ENCODE measurements at regions not wholly inside any gene's neighbourhood (a gene's known extent, or its start where the extent isn't known, plus 50 kb on each side); places are given as distances from the start of the nearest gene placed in this dataset.

GRCh38 chr7:108648989-108649388 is 79.3 kb downstream of the DNAJB9 start:
- CTCF ChIA-PET (ENCODE audit: low intra/inter-chr PET ratio, low total read pairs), result no interaction called here
- Histone ChIP-seq H3K4me1 (ENCODE audit: insufficient read depth, low read length) (no peaks in the 10 kb centered on the region; the same call in 1 of the 2 replicates), H3K27ac (ENCODE audit: extremely low read length, insufficient read depth, low read length) (no peak overlapping the region), H2AFZ (ENCODE audit: low read length) (no peak overlapping the region), H4K20me1 (ENCODE audit: insufficient read depth, low read length) (no peaks in the 10 kb centered on the region), H3K36me3 (replicated peaks in 1 of 2; ENCODE audit: control insufficient read depth in 1 of 2, insufficient read depth in 2 of 2, low read length in 2 of 2) (no peaks in the 10 kb centered on the region), H3K9ac (ENCODE audit: insufficient read depth, low read depth, low read length) (no peak overlapping the region), H3K4me2 (ENCODE audit: low read depth, low read length) (no peak overlapping the region), H3K4me3 (replicated peaks in 1 of 3; ENCODE audit: insufficient read depth in 1 of 3, low read depth in 2 of 3, low read length in 3 of 3) (no peak overlapping the region), H3K27me3 (ENCODE audit: control insufficient read depth in 1 of 2, insufficient read depth in 2 of 2, low read length in 2 of 2) (no peaks in the 10 kb centered on the region), H3K9me3 (ENCODE audit: low read length) (no peaks in the 10 kb centered on the region), H3K79me2 (ENCODE audit: insufficient read depth, low read length) (no peaks in the 10 kb centered on the region)
- in situ Hi-C loops (cut with HindIII; ENCODE audit: extremely low pct_ligation_motif_present, low pct_unique_long_range_greater_than_20kb), result no loop called here
- BruUV-seq (replicated peaks), result no TSS peak
- intact Hi-C loops (cut with micrococcal nuclease; ENCODE audit: unreplicated experiment), result no loop called here
- no peak for DNase-seq (ENCODE audit: low spot score)
- 33% methylated on average over 6 of the region's 6 CpGs for WGBS (ENCODE audit: low lambda C conversion rate)
- no peak for ATAC-seq
- TF ChIP-seq RXRB (CRISPR knock-in tag; IDR thresholded peaks at IDR 0.05; ENCODE audit: borderline replicate concordance) (no peak), ZNF761 (CRISPR knock-in tag; conservative IDR thresholded peaks at IDR 0.05) (no peak), SCMH1 (CRISPR knock-in tag; IDR thresholded peaks at IDR 0.05; ENCODE audit: borderline replicate concordance) (no peak), SRY (CRISPR knock-in tag; IDR thresholded peaks at IDR 0.05) (no peak), NFATC3 (CRISPR knock-in tag; IDR thresholded peaks at IDR 0.05) (no peak), FLYWCH1 (CRISPR knock-in tag; IDR thresholded peaks at IDR 0.05) (no peak), SMC3 (IDR thresholded peaks at IDR 0.05; ENCODE audit: low read length) (no peak), FOSL1 (CRISPR knock-in tag; IDR thresholded peaks at IDR 0.05; ENCODE audit: borderline replicate concordance) (no peak)
- TF ChIP-seq, protein P1, sequence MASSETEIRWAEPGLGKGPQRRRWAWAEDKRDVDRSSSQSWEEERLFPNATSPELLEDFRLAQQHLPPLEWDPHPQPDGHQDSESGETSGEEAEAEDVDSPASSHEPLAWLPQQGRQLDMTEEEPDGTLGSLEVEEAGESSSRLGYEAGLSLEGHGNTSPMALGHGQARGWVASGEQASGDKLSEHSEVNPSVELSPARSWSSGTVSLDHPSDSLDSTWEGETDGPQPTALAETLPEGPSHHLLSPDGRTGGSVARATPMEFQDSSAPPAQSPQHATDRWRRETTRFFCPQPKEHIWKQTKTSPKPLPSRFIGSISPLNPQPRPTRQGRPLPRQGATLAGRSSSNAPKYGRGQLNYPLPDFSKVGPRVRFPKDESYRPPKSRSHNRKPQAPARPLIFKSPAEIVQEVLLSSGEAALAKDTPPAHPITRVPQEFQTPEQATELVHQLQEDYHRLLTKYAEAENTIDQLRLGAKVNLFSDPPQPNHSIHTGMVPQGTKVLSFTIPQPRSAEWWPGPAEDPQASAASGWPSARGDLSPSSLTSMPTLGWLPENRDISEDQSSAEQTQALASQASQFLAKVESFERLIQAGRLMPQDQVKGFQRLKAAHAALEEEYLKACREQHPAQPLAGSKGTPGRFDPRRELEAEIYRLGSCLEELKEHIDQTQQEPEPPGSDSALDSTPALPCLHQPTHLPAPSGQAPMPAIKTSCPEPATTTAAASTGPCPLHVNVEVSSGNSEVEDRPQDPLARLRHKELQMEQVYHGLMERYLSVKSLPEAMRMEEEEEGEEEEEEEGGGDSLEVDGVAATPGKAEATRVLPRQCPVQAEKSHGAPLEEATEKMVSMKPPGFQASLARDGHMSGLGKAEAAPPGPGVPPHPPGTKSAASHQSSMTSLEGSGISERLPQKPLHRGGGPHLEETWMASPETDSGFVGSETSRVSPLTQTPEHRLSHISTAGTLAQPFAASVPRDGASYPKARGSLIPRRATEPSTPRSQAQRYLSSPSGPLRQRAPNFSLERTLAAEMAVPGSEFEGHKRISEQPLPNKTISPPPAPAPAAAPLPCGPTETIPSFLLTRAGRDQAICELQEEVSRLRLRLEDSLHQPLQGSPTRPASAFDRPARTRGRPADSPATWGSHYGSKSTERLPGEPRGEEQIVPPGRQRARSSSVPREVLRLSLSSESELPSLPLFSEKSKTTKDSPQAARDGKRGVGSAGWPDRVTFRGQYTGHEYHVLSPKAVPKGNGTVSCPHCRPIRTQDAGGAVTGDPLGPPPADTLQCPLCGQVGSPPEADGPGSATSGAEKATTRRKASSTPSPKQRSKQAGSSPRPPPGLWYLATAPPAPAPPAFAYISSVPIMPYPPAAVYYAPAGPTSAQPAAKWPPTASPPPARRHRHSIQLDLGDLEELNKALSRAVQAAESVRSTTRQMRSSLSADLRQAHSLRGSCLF (CRISPR knock-in tag; IDR thresholded peaks at IDR 0.05; ENCODE audit: borderline replicate concordance), result no peak
- TF ChIP-seq, protein P2, sequence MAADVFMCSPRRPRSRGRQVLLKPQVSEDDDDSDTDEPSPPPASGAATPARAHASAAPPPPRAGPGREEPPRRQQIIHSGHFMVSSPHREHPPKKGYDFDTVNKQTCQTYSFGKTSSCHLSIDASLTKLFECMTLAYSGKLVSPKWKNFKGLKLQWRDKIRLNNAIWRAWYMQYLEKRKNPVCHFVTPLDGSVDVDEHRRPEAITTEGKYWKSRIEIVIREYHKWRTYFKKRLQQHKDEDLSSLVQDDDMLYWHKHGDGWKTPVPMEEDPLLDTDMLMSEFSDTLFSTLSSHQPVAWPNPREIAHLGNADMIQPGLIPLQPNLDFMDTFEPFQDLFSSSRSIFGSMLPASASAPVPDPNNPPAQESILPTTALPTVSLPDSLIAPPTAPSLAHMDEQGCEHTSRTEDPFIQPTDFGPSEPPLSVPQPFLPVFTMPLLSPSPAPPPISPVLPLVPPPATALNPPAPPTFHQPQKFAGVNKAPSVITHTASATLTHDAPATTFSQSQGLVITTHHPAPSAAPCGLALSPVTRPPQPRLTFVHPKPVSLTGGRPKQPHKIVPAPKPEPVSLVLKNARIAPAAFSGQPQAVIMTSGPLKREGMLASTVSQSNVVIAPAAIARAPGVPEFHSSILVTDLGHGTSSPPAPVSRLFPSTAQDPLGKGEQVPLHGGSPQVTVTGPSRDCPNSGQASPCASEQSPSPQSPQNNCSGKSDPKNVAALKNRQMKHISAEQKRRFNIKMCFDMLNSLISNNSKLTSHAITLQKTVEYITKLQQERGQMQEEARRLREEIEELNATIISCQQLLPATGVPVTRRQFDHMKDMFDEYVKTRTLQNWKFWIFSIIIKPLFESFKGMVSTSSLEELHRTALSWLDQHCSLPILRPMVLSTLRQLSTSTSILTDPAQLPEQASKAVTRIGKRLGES (CRISPR knock-in tag; IDR thresholded peaks at IDR 0.05; ENCODE audit: borderline replicate concordance), result no peak
- TF ChIP-seq, protein P3, sequence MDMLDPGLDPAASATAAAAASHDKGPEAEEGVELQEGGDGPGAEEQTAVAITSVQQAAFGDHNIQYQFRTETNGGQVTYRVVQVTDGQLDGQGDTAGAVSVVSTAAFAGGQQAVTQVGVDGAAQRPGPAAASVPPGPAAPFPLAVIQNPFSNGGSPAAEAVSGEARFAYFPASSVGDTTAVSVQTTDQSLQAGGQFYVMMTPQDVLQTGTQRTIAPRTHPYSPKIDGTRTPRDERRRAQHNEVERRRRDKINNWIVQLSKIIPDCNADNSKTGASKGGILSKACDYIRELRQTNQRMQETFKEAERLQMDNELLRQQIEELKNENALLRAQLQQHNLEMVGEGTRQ (IDR thresholded peaks at IDR 0.05; ENCODE audit: low read depth, low read length), result no peak
- TF ChIP-seq, protein P3 (CRISPR knock-in tag; IDR thresholded peaks at IDR 0.05; ENCODE audit: borderline replicate concordance), result no peak
- POLR2A ChIA-PET, result no interaction called here
- FAIRE-seq, result no peak
